ENCODE measurements at regions not wholly inside any gene's neighbourhood (a gene's known extent, or its start where the extent isn't known, plus 50 kb on each side); places are given as distances from the start of the nearest gene placed in this dataset.

GRCh38 chr1:30406996-30407864, 316.2 kb downstream of the MATN1 start:
- WGBS, 3 donors: 40 to 54% (median 50%) methylated on average over 14 to 18 of the region's 18 CpGs
- TF ChIP-seq EP300 (IDR thresholded peaks at IDR 0.05) (no peak), POLR2A (IDR thresholded peaks at IDR 0.05) (no peak), CTCF (IDR thresholded peaks at IDR 0.05) (no peak)
- Histone ChIP-seq H3K9me3 (no peaks in the 10 kb centered on the region), H3K4me3 (no peak overlapping the region), H3K27ac (no peak overlapping the region), H3K4me1 (ENCODE audit: insufficient read depth) (no peaks in the 10 kb centered on the region), H3K36me3 (no peaks in the 10 kb centered on the region), H3K27me3 (no peaks in the 10 kb centered on the region)
- DNase-seq: peak in 2 of 5 donors; percentile 4 to 7
- intact Hi-C loops (cut with DNase I): no loop called here

- TF ChIP-seq POLR2A (IDR thresholded peaks at IDR 0.05) (no peak), CTCF (IDR thresholded peaks at IDR 0.05) (no peak), EP300 (IDR thresholded peaks at IDR 0.05) (no peak)
- intact Hi-C loops (cut with DNase I): no loop called here
- no peak overlapping the region for H3K4me3 ChIP-seq
- no peaks in the 10 kb centered on the region for H3K27me3 ChIP-seq
- H3K9me3 ChIP-seq: no peaks in the 10 kb centered on the region
- 83 to 91% (median 91%) methylated on average over 4 to 8 of the region's 8 CpGs for WGBS, 3 donors
- H3K36me3 ChIP-seq: no peaks in the 10 kb centered on the region
- no peaks in the 10 kb centered on the region for H3K4me1 ChIP-seq (ENCODE audit: insufficient read depth)
- no peak for DNase-seq
- no peak overlapping the region for H3K27ac ChIP-seq
These were observed 317.7 kb downstream of the MATN1 start for GRCh38 chr1:30405631-30406212.

- H3K27ac ChIP-seq: no peak overlapping the region
- intact Hi-C loops (cut with DNase I): no loop called here
- WGBS, 3 donors: 68 to 73% (median 70%) methylated on average over 4 of the region's 4 CpGs
- peak in 1 of 5 donors; percentile 2 for DNase-seq
- H3K9me3 ChIP-seq: no peaks in the 10 kb centered on the region
- H3K36me3 ChIP-seq: no peaks in the 10 kb centered on the region
- no peak overlapping the region for H3K4me3 ChIP-seq
- H3K4me1 ChIP-seq (ENCODE audit: insufficient read depth): no peaks in the 10 kb centered on the region
- no peaks in the 10 kb centered on the region for H3K27me3 ChIP-seq
- no peak for TF ChIP-seq POLR2A (IDR thresholded peaks at IDR 0.05)
- TF ChIP-seq EP300 (IDR thresholded peaks at IDR 0.05): no peak
- no peak for TF ChIP-seq CTCF (IDR thresholded peaks at IDR 0.05)
These were observed 318.3 kb downstream of the MATN1 start for GRCh38 chr1:30405081-30405480.

DNA sequence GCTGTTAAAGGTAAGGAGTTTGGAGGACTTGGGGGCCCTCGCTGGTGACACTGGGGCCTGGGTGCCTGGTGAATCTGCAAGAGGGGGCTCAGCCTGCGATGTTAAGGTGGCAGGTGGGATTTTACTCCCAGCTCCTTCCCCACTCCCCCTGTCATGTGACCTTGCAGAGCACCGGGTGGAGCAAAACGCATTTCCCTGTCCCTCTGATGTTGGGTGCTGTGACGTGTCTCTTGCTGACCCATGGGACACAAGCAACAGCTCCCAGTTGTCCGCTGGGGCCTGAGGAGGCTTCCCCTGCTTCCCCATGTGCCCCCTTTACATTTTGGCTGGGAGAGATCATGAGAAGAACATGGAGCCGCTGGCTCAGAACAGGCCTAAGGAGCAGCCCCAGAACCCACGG, 319.0 kb downstream of the MATN1 start:
- no peak overlapping the region for H3K27ac ChIP-seq
- H3K4me1 ChIP-seq (ENCODE audit: insufficient read depth): no peaks in the 10 kb centered on the region
- H3K9me3 ChIP-seq: no peaks in the 10 kb centered on the region
- DNase-seq: peak in 1 of 5 donors; percentile 2
- no peak for TF ChIP-seq EP300 (IDR thresholded peaks at IDR 0.05)
- no peak for TF ChIP-seq POLR2A (IDR thresholded peaks at IDR 0.05)
- TF ChIP-seq CTCF (IDR thresholded peaks at IDR 0.05): no peak
- no peaks in the 10 kb centered on the region for H3K27me3 ChIP-seq
- no peak overlapping the region for H3K4me3 ChIP-seq
- 78 to 80% (median 78%) methylated on average over 8 of the region's 8 CpGs for WGBS, 3 donors
- H3K36me3 ChIP-seq: no peaks in the 10 kb centered on the region
- intact Hi-C loops (cut with DNase I): no loop called here

Data from ovary (tissue), 7 donors.